ENCODE measurements at regions not wholly inside any gene's neighbourhood (a gene's known extent, or its start where the extent isn't known, plus 50 kb on each side); places are given as distances from the start of the nearest gene placed in this dataset.

- no peak for DNase-seq
- TF ChIP-seq CTCF (IDR thresholded peaks at IDR 0.05): no peak
- no peak for TF ChIP-seq POLR2A (IDR thresholded peaks at IDR 0.05)
- no peak overlapping the region for H3K27ac ChIP-seq
- H3K9me3 ChIP-seq: no peaks in the 10 kb centered on the region
- 83 to 91% methylated on average over 1 of the region's 1 CpG for WGBS, 2 donors
- H3K4me3 ChIP-seq (replicated peaks in 1 of 3): no peak overlapping the region
- H3K4me1 ChIP-seq: peaks cover 3 to 11% of the 10 kb centered on the region in 2 donors
- intact Hi-C loops (cut with DNase I): no loop called here
- no peaks in the 10 kb centered on the region for H3K27me3 ChIP-seq
- H3K36me3 ChIP-seq: no peaks in the 10 kb centered on the region
Measured at GRCh38 chr3:30352410-30353318, 253.7 kb upstream of the TGFBR2 start.

GRCh38 chr3:30353711-30354467 lies 252.5 kb upstream of the TGFBR2 start:
- no peak for DNase-seq
- no peak overlapping the region for H3K4me3 ChIP-seq (replicated peaks in 1 of 3)
- peaks cover 3 to 11% of the 10 kb centered on the region in 2 donors for H3K4me1 ChIP-seq
- no peak for TF ChIP-seq POLR2A (IDR thresholded peaks at IDR 0.05)
- no peak for TF ChIP-seq CTCF (IDR thresholded peaks at IDR 0.05)
- H3K36me3 ChIP-seq: no peaks in the 10 kb centered on the region
- H3K27ac ChIP-seq: no peak overlapping the region
- no peaks in the 10 kb centered on the region for H3K9me3 ChIP-seq
- intact Hi-C loops (cut with DNase I): no loop called here
- 76 to 78% methylated on average over 1 of the region's 1 CpG for WGBS, 2 donors
- H3K27me3 ChIP-seq: no peaks in the 10 kb centered on the region

GRCh38 chr3:30354513-30354912 lies 251.9 kb upstream of the TGFBR2 start:
- H3K4me3 ChIP-seq (replicated peaks in 1 of 3): no peak overlapping the region
- no peak overlapping the region for H3K27ac ChIP-seq
- no peaks in the 10 kb centered on the region for H3K9me3 ChIP-seq
- H3K27me3 ChIP-seq: no peaks in the 10 kb centered on the region
- 44 to 64% methylated on average over 1 of the region's 1 CpG for WGBS, 2 donors
- no peak for DNase-seq
- H3K36me3 ChIP-seq: no peaks in the 10 kb centered on the region
- peaks cover 3 to 11% of the 10 kb centered on the region in 2 donors for H3K4me1 ChIP-seq
- intact Hi-C loops (cut with DNase I): no loop called here
- TF ChIP-seq CTCF (IDR thresholded peaks at IDR 0.05): no peak
- no peak for TF ChIP-seq POLR2A (IDR thresholded peaks at IDR 0.05)

- WGBS, 2 donors: 69 to 70% methylated on average over 7 of the region's 7 CpGs
- Histone ChIP-seq H3K4me3 (replicated peaks in 1 of 3) (no peak overlapping the region), H3K36me3 (no peaks in the 10 kb centered on the region), H3K4me1 (peaks cover 3 to 11% of the 10 kb centered on the region in 2 donors), H3K27ac (no peak overlapping the region), H3K27me3 (no peaks in the 10 kb centered on the region), H3K9me3 (no peaks in the 10 kb centered on the region)
- intact Hi-C loops (cut with DNase I): no loop called here
- no peak for DNase-seq
- TF ChIP-seq CTCF (IDR thresholded peaks at IDR 0.05) (no peak), POLR2A (IDR thresholded peaks at IDR 0.05) (no peak)
Measured at GRCh38 chr3:30354972-30355371, 251.4 kb upstream of the TGFBR2 start.

GRCh38 chr3:30355622-30356021 lies 250.8 kb upstream of the TGFBR2 start:
- Histone ChIP-seq H3K4me3 (replicated peaks in 1 of 3) (no peak overlapping the region), H3K27me3 (no peaks in the 10 kb centered on the region), H3K9me3 (no peaks in the 10 kb centered on the region), H3K4me1 (peaks cover 3 to 11% of the 10 kb centered on the region in 2 donors), H3K27ac (no peak overlapping the region), H3K36me3 (no peaks in the 10 kb centered on the region)
- DNase-seq: no peak
- intact Hi-C loops (cut with DNase I): no loop called here
- 45 to 64% methylated on average over 1 of the region's 1 CpG for WGBS, 2 donors
- TF ChIP-seq POLR2A (IDR thresholded peaks at IDR 0.05): no peak
- TF ChIP-seq CTCF (IDR thresholded peaks at IDR 0.05): no peak
